Spleen (tissue), 11 donors: ENCODE measurements at regions not wholly inside any gene's neighbourhood (a gene's known extent, or its start where the extent isn't known, plus 50 kb on each side); places are given as distances from the start of the nearest gene placed in this dataset.

Experiments
- DNase-seq: peaks from one replicate; pipeline ENCODE4 v3.0.0-alpha.2; 2020
- H3K27ac ChIP-seq, 8 donors: fragments of 200-600 bp; sonication (generic) in 7 of 8; 1 replicate in 4 of 8; 2 replicates in 4 of 8; pipeline versions ENCODE4 v1.5.0 to v1.8.0; 2016 to 2021; ENCODE audit warnings: inconsistent platforms in 4 of 8, mild to moderate bottlenecking in 4 of 8, moderate library complexity in 1 of 8
- H3K27me3 ChIP-seq, 7 donors: fragments of 200-600 bp; sonication (generic) in 6 of 7; replicated peaks in 1 of 7; 1 replicate in 4 of 7; 2 replicates in 3 of 7; pipeline versions ENCODE4 v1.5.0 to v1.8.0; 2016 to 2021; ENCODE audit warnings: inconsistent platforms in 3 of 7, mild to moderate bottlenecking in 1 of 7
- H3K36me3 ChIP-seq, 6 donors: fragments of 200-600 bp; sonication (generic) in 5 of 6; 1 replicate in 4 of 6; 2 replicates in 2 of 6; pipeline versions ENCODE4 v1.5.0 to v1.8.0; 2016 to 2021; ENCODE audit warnings: inconsistent platforms in 2 of 6
- H3K4me1 ChIP-seq, 6 donors: fragments of 200-600 bp; sonication (generic) in 5 of 6; 1 replicate in 3 of 6; 2 replicates in 3 of 6; pipeline versions ENCODE4 v1.5.0 to v1.8.0; 2016 to 2021; ENCODE audit warnings: inconsistent platforms in 3 of 6
- H3K4me3 ChIP-seq, 8 donors: fragments of 200-600 bp; sonication (generic) in 7 of 8; 1 replicate in 4 of 8; 2 replicates in 4 of 8; pipeline versions ENCODE4 v1.5.0 to v1.8.0; 2016 to 2021; ENCODE audit warnings: inconsistent platforms in 4 of 8, mild to moderate bottlenecking in 4 of 8, moderate library complexity in 2 of 8
- H3K9me3 ChIP-seq, 8 donors: fragments of 200-600 bp; sonication (generic) in 7 of 8; 1 replicate in 4 of 8; 2 replicates in 4 of 8; pipeline versions ENCODE4 v1.5.0 to v1.8.0; 2016 to 2021; ENCODE audit warnings: inconsistent platforms in 4 of 8
- CTCF ChIP-seq, 11 experiments: fragments of 200-600 bp in 7 of 11; fragments of 450-650 bp in 4 of 11; sonication (generic) in 4 of 11; IDR thresholded peaks in 8 of 11; conservative IDR thresholded peaks in 3 of 11; 1 replicate in 7 of 11; 2 replicates in 4 of 11; pipeline versions ENCODE4 v1.4.0 to v1.8.0; 2016 to 2021; ENCODE audit warnings: antibody characterized with exemption in 11 of 11, inconsistent platforms in 4 of 11, mild to moderate bottlenecking in 1 of 11
- POLR2A ChIP-seq, 3 donors: fragments of 450-650 bp; IDR thresholded peaks; one replicate each; pipeline ENCODE4 v1.5.1; 2017; ENCODE audit warnings: antibody characterized with exemption in 3 of 3, mild to moderate bottlenecking in 1 of 3
- POLR2AphosphoS5 ChIP-seq, 3 donors: sonication (generic); formaldehyde crosslinking; IDR thresholded peaks; one replicate each; pipeline ENCODE4 v1.5.1; 2017; ENCODE audit warnings: antibody characterized with exemption in 3 of 3
- WGBS, 5 donors: extraction: QIAGEN DNeasy Blood & Tissue Kit in 3 of 5; methylation state at CpG; one replicate each; pipeline versions ENCODE4 v1.1.5 to v1.1.7; 2013 to 2018; 5-methylcytosine and 5-hydroxymethylcytosine counted together
- intact Hi-C: fragments of 100-400 bp; cut with DNase I; formaldehyde crosslinking; loops from one replicate; pipeline ENCODE4 v1.15.0; 2023; ENCODE audit warnings: low total_unique reads
- donor health status: healthy with polysubstance abuse.
- donor health status: DM: no; HTN: no; CAD: no; lungs with moderate emphysema.
- donor health status: DM: no; HTN: no; CAD: no.
- donor health status: Bipolar disorder and iron deficiency.
- donor health status: healthy.
- donor health status: DM: no; HTN: no; CAD: no.
- donor health status: DM: yes; HTN: yes; CAD: no.

DNA sequence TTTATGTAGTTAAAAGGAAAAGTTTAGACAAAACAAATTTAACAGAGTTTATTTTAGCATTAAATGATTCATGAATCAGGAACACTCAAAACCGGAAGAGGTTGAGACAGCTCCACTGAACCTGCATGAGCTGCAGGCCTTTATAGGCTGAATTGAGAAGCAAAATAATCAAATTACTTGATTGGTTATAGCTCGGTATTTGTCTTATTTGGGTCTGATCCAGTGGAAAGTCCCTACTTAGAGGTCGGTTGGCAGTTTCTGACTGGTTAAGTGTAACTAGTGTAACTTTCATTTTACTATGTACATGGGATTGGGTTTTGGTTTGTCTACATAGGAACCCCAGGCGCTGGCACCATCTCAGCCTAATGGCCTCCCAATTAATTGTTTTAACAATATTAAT, 74.1 kb upstream of the PIK3R1 start:
- DNase-seq, result no peak
- intact Hi-C loops, result no loop called here
- WGBS, 5 donors, result 39 to 74% (median 50%) methylated on average over 4 of the region's 4 CpGs
- H3K4me3 ChIP-seq, result no peak overlapping the region
- no peaks in the 10 kb centered on the region for H3K27me3 ChIP-seq
- peak overlapping the region in 1 of 8 donors; percentile 2 for H3K27ac ChIP-seq
- H3K9me3 ChIP-seq, result peaks cover 0 to 11% (median 0%) of the 10 kb centered on the region in 8 donors
- no peak for TF ChIP-seq POLR2AphosphoS5 (IDR thresholded peaks at IDR 0.05)
- TF ChIP-seq POLR2A (IDR thresholded peaks at IDR 0.05), result no peak
- TF ChIP-seq CTCF (IDR thresholded peaks at IDR 0.05 in 8 of 11, conservative IDR thresholded peaks at IDR 0.05 in 3 of 11), result no peak
- H3K36me3 ChIP-seq, result no peaks in the 10 kb centered on the region
- peaks cover 0 to 9% (median 7%) of the 10 kb centered on the region in 6 donors for H3K4me1 ChIP-seq

DNA sequence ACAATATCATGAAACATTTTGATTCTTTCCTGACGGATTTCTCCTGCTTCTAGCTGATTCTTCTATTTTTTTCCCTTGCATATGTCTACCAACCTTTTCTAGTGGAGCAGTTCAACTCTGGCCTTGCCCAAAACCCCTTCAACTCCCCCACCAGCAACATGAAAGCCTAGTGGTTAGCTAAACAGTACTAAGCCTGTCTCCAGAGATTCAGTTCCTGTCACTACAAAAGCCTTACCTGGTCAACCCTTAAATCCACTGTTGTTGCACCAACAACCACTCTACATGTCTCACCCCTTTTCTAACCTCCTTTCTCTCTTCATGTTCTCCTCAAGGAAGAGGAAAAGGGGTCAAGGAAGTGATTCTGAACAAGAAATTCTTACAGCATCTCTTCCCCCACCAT, 74.8 kb upstream of the PIK3R1 start:
- intact Hi-C loops, result no loop called here
- WGBS, 5 donors, result 79 to 96% (median 89%) methylated on average over 1 of the region's 1 CpG
- Histone ChIP-seq H3K4me1 (peaks cover 0 to 9% (median 7%) of the 10 kb centered on the region in 6 donors), H3K36me3 (no peaks in the 10 kb centered on the region), H3K27ac (no peak overlapping the region), H3K9me3 (peaks cover 0 to 11% (median 0%) of the 10 kb centered on the region in 8 donors), H3K4me3 (no peak overlapping the region), H3K27me3 (no peaks in the 10 kb centered on the region)
- no peak for DNase-seq
- TF ChIP-seq POLR2AphosphoS5 (IDR thresholded peaks at IDR 0.05) (no peak), CTCF (IDR thresholded peaks at IDR 0.05 in 8 of 11, conservative IDR thresholded peaks at IDR 0.05 in 3 of 11) (no peak), POLR2A (IDR thresholded peaks at IDR 0.05) (no peak)

DNA sequence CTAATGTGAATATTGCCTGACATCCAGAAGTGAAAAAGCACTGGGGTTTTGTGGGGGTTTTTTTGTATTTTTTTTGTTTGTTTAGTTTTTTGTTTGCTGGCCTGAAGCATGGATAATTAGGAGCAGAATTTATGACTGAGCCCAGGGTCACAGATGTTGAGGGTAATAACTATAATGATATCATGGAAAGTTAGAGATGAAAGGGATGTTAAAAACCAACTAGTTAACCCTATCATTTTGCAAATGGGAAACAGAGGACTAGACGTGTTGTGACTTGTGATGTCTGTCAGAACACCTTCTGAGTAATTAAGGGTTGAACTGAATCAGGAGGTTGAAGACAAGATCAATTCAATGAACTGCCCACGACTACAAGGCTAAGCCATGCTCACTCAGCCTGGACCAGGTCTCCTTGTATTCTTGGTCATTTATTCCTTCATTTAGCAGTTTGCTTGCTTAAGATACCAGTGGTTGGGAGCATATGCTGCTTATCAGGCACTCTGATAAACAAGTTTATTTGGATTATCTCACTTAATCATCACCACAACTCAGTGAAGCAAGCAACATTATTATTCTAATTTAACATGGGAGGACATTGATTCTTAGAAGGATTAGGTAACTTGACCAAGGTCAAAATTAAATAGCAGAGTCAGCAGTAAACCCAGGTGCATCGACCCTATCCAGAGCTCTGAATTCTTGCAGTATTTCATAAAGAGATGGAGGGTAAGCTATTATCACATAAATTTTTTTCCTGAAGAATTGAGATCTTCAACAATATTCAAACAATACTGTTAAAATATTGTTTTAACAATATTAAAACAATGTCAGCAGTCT, 75.7 kb upstream of the PIK3R1 start:
- intact Hi-C loops, result no loop called here
- Histone ChIP-seq H3K4me3 (no peak overlapping the region), H3K9me3 (peaks cover 0 to 11% (median 0%) of the 10 kb centered on the region in 8 donors), H3K27ac (no peak overlapping the region), H3K27me3 (no peaks in the 10 kb centered on the region), H3K4me1 (peaks cover 0 to 9% (median 7%) of the 10 kb centered on the region in 6 donors), H3K36me3 (no peaks in the 10 kb centered on the region)
- whole genome bisulfite sequencing, 5 donors, result 75 to 86% (median 79%) methylated on average over 3 of the region's 3 CpGs
- TF ChIP-seq POLR2AphosphoS5 (IDR thresholded peaks at IDR 0.05), result no peak
- DNase-seq, result no peak

DNA sequence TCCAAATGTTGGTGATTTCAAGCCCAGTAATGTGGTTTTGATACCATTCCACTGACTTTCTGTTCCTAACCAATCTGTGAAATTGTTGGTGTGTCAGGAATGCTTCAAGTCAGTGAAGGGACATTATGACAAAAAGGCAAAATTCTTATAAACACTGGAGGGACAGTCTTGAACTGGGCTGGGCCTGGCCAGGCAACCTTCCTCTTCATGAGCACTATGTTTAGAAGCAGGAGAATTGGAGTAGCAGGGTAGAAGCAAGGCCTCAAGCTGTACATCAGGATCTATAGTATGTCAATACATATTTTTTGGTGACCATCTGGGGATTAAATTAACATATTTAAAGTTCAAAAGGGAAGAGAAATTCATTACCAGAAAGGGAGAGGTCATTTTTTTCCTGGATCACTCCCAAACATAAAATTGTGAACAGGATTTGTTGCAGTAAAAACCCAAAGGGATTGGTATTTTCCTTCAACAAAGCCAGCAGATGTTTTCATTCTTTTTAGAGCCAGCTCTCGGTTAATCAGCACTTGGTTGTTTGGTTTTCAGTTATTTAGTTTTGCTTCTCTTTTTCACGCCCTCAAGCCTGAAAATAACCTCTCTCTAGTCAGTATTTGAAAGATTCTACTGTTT, 77.9 kb upstream of the PIK3R1 start:
- Histone ChIP-seq H3K27ac (peak overlapping the region in 1 of 8 donors; percentile 18), H3K4me3 (no peak overlapping the region), H3K27me3 (no peaks in the 10 kb centered on the region), H3K4me1 (peaks cover 0 to 9% (median 7%) of the 10 kb centered on the region in 6 donors), H3K9me3 (no peaks in the 10 kb centered on the region), H3K36me3 (no peaks in the 10 kb centered on the region)
- intact Hi-C loops, result no loop called here
- 53 to 77% (median 69%) methylated on average over 2 of the region's 2 CpGs for WGBS, 5 donors
- no peak for DNase-seq
- no peak for TF ChIP-seq CTCF (IDR thresholded peaks at IDR 0.05 in 8 of 11, conservative IDR thresholded peaks at IDR 0.05 in 3 of 11)
- no peak for TF ChIP-seq POLR2A (IDR thresholded peaks at IDR 0.05)
- TF ChIP-seq POLR2AphosphoS5 (IDR thresholded peaks at IDR 0.05), result no peak
